ENCODE measurements at regions not wholly inside any gene's neighbourhood (a gene's known extent, or its start where the extent isn't known, plus 50 kb on each side); places are given as distances from the start of the nearest gene placed in this dataset.

DNA sequence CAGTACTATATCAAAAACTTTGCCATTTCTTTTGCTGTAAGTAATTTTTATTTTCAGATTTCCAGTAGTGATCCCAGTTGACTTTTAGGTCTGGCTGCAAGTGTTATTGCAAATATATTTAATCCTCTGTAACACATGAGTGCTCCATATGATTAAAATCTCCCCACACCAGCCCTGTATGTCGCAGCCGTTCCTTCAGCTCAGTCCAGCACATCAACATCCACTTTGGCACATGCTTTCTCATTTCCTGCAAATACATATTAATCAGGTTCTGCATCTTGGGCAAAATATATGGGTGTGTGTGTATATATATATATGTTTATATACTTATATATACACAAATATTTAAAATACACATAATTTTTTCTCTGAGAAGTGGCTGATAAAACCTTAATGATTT, 919.5 kb downstream of the JRKL start:
- TF ChIP-seq, protein P1, sequence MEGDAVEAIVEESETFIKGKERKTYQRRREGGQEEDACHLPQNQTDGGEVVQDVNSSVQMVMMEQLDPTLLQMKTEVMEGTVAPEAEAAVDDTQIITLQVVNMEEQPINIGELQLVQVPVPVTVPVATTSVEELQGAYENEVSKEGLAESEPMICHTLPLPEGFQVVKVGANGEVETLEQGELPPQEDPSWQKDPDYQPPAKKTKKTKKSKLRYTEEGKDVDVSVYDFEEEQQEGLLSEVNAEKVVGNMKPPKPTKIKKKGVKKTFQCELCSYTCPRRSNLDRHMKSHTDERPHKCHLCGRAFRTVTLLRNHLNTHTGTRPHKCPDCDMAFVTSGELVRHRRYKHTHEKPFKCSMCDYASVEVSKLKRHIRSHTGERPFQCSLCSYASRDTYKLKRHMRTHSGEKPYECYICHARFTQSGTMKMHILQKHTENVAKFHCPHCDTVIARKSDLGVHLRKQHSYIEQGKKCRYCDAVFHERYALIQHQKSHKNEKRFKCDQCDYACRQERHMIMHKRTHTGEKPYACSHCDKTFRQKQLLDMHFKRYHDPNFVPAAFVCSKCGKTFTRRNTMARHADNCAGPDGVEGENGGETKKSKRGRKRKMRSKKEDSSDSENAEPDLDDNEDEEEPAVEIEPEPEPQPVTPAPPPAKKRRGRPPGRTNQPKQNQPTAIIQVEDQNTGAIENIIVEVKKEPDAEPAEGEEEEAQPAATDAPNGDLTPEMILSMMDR (conservative IDR thresholded peaks at IDR 0.05) = no peak
- TF ChIP-seq EZH2 (IDR thresholded peaks at IDR 0.05; ENCODE audit: low read depth) = no peak

Measured in PC-9 (cell line).